Testis (tissue), 2 donors: ENCODE measurements at regions not wholly inside any gene's neighbourhood (a gene's known extent, or its start where the extent isn't known, plus 50 kb on each side); places are given as distances from the start of the nearest gene placed in this dataset.

Experiments used
- POLR2A ChIP-seq: fragments of 450-650 bp; IDR thresholded peaks from one replicate; pipeline ENCODE4 v1.6.1; 2017; ENCODE audit warnings: antibody characterized with exemption, mild to moderate bottlenecking, moderate library complexity
- TF ChIP-seq, protein P1 (sequence below), 3 experiments: fragments of 450-650 bp in 2 of 3; fragments of 200-600 bp in 1 of 3; sonication (generic) in 1 of 3; IDR thresholded peaks; one replicate each; pipeline ENCODE4 v1.5.1; 2016 to 2019; ENCODE audit warnings: antibody characterized with exemption in 3 of 3, mild to moderate bottlenecking in 2 of 3, moderate library complexity in 1 of 3

DNA sequence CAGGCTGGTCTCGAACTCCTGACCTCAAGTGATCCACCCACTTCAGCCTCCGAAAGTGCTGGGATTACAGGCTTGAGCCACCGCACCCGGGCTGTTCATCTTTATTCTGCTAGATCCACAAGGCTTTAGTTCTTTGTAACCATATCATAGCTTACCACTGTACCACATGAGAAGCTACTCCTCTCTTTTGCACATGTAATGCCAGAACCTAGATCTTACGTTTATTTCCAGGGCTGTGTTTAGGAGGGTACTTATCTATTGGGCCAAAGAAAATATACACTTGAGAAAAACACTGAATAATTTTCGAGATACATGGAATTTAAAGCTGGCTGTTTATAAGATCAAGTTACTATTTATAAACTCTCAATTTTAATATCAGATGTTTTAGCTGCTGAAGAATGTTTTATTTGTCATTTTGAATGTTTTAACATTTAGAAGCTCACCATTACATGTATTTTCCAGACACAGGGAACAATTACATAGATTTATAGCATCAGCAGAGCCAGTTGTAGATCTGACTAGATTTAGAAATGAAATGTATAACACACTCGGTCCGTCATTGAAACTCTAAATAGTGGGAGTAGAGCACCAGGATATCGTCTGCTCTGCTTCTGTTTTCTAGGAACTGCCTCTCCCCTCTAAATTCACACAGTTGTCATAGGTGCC, 155.3 kb upstream of the HAND2 start:
- TF ChIP-seq, protein P1, sequence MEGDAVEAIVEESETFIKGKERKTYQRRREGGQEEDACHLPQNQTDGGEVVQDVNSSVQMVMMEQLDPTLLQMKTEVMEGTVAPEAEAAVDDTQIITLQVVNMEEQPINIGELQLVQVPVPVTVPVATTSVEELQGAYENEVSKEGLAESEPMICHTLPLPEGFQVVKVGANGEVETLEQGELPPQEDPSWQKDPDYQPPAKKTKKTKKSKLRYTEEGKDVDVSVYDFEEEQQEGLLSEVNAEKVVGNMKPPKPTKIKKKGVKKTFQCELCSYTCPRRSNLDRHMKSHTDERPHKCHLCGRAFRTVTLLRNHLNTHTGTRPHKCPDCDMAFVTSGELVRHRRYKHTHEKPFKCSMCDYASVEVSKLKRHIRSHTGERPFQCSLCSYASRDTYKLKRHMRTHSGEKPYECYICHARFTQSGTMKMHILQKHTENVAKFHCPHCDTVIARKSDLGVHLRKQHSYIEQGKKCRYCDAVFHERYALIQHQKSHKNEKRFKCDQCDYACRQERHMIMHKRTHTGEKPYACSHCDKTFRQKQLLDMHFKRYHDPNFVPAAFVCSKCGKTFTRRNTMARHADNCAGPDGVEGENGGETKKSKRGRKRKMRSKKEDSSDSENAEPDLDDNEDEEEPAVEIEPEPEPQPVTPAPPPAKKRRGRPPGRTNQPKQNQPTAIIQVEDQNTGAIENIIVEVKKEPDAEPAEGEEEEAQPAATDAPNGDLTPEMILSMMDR (IDR thresholded peaks at IDR 0.05), result no peak
- no peak for TF ChIP-seq POLR2A
